ENCODE measurements at regions not wholly inside any gene's neighbourhood (a gene's known extent, or its start where the extent isn't known, plus 50 kb on each side); places are given as distances from the start of the nearest gene placed in this dataset.

DNA sequence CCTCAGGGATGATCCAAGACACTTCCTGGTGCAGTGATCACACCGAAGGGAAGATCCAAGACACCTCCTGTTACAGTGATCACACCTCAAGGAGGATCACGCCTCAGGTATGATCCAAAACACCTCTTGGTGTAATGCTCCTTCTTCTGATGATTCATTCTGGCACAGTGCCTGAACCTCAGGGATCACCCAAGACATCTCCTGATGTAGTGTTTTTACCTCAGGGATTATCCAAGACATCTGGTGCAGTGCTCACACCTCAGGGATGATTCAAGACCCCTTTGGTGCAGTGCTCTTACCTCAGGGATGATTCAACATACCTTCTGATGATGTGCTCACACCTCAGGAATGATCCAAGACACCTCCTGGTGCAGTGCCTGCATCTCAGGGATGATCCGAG, 124.4 kb downstream of the ASB1 start:
- TF ChIP-seq, protein P1, sequence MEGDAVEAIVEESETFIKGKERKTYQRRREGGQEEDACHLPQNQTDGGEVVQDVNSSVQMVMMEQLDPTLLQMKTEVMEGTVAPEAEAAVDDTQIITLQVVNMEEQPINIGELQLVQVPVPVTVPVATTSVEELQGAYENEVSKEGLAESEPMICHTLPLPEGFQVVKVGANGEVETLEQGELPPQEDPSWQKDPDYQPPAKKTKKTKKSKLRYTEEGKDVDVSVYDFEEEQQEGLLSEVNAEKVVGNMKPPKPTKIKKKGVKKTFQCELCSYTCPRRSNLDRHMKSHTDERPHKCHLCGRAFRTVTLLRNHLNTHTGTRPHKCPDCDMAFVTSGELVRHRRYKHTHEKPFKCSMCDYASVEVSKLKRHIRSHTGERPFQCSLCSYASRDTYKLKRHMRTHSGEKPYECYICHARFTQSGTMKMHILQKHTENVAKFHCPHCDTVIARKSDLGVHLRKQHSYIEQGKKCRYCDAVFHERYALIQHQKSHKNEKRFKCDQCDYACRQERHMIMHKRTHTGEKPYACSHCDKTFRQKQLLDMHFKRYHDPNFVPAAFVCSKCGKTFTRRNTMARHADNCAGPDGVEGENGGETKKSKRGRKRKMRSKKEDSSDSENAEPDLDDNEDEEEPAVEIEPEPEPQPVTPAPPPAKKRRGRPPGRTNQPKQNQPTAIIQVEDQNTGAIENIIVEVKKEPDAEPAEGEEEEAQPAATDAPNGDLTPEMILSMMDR (IDR thresholded peaks at IDR 0.05 in 8 of 11, conservative IDR thresholded peaks at IDR 0.05 in 3 of 11) = no peak
- TF ChIP-seq POLR2A (IDR thresholded peaks at IDR 0.05) (no peak), POLR2AphosphoS5 (IDR thresholded peaks at IDR 0.05) (no peak)

All from spleen (tissue), 7 donors.